NB4 (cell line): ENCODE measurements at regions not wholly inside any gene's neighbourhood (a gene's known extent, or its start where the extent isn't known, plus 50 kb on each side); places are given as distances from the start of the nearest gene placed in this dataset.

ENCODE experiments used
- POLR2A ChIP-seq: IDR thresholded peaks from 2 replicates; pipeline ENCODE4 v1.6.1; 2011; ENCODE audit warnings: mild to moderate bottlenecking; ENCODE audit not compliant: insufficient read length; ENCODE audit errors: extremely low read depth
- TF ChIP-seq, protein P1 (sequence below): IDR thresholded peaks from one replicate; pipeline ENCODE4 v1.5.1; 2012; ENCODE audit warnings: low read depth, low read length

DNA sequence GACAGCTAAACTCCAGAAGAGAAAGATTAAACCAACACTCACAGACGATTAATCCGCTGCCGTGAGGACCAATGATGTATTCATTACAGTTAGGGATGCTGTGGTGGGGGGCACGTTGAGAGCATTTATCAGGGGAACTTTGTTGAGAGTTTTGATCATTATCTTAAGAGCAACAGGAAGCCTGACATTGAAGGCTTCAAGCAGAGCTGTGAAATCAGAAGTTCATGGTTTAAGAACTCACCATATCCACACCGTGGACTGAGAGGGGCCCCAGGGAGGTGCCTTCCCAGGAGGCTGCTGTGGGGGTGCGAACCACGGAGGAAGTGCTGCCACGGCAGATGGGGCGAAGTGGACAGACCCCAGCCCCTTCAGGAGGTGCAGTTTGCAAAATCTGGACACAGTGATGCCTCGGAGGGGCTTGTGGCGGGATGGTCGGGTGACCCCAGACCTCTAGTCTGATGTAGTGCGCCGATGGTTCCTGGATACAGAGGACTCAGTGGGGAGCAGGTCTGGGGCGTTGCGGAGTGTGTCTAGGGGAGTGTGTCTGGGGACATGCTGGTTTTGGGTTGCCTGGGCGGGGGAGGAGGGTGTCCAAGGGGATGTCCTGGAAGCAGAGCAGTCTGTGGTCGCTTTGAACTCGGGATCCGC is 73.0 kb downstream of the DIO3 start:
- no peak for TF ChIP-seq POLR2A
- TF ChIP-seq, protein P1, sequence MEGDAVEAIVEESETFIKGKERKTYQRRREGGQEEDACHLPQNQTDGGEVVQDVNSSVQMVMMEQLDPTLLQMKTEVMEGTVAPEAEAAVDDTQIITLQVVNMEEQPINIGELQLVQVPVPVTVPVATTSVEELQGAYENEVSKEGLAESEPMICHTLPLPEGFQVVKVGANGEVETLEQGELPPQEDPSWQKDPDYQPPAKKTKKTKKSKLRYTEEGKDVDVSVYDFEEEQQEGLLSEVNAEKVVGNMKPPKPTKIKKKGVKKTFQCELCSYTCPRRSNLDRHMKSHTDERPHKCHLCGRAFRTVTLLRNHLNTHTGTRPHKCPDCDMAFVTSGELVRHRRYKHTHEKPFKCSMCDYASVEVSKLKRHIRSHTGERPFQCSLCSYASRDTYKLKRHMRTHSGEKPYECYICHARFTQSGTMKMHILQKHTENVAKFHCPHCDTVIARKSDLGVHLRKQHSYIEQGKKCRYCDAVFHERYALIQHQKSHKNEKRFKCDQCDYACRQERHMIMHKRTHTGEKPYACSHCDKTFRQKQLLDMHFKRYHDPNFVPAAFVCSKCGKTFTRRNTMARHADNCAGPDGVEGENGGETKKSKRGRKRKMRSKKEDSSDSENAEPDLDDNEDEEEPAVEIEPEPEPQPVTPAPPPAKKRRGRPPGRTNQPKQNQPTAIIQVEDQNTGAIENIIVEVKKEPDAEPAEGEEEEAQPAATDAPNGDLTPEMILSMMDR = no peak
